GM23338 (cell line): ENCODE measurements at regions not wholly inside any gene's neighbourhood (a gene's known extent, or its start where the extent isn't known, plus 50 kb on each side); places are given as distances from the start of the nearest gene placed in this dataset.

ENCODE experiments used
- CREB1 ChIP-seq: fragments of 250-450 bp; sonication (Bioruptor Pico); IDR thresholded peaks from 2 replicates; pipeline ENCODE4 v1.5.0; 2020; ENCODE audit warnings: low read depth, mild to moderate bottlenecking, moderate library complexity
- CTCF ChIP-seq, 2 experiments: fragments of 200-600 bp in 1 of 2; sonication (generic) in 1 of 2; conservative IDR thresholded peaks; 2 replicates each; pipeline versions ENCODE4 v1.5.1 to v1.6.1; 2016 to 2017; ENCODE audit warnings: antibody characterized with exemption in 2 of 2, low read depth in 2 of 2, mild to moderate bottlenecking in 2 of 2, moderate library complexity in 1 of 2
- ETS1 ChIP-seq: IDR thresholded peaks from 2 replicates; pipeline ENCODE4 v1.6.1; 2016; ENCODE audit warnings: antibody characterized with exemption
- EZH2 ChIP-seq: fragments of 200-600 bp; sonication (generic); IDR thresholded peaks from one replicate; pipeline ENCODE4 v1.8.0; 2017; ENCODE audit warnings: antibody characterized with exemption, mild to moderate bottlenecking, low read depth; ENCODE audit not compliant: unreplicated experiment
- EZH2phosphoT487 ChIP-seq: fragments of 200-600 bp; sonication (generic); IDR thresholded peaks from one replicate; pipeline ENCODE4 v1.8.1; 2018; ENCODE audit warnings: antibody characterized with exemption; ENCODE audit not compliant: unreplicated experiment
- JUNB ChIP-seq: IDR thresholded peaks from one replicate; pipeline ENCODE4 v1.6.1; 2016; ENCODE audit warnings: antibody characterized with exemption; ENCODE audit not compliant: unreplicated experiment
- NANOG ChIP-seq: IDR thresholded peaks from 2 replicates; pipeline ENCODE4 v1.6.1; 2016; ENCODE audit warnings: antibody characterized with exemption, borderline replicate concordance
- POLR2AphosphoS5 ChIP-seq: IDR thresholded peaks from 2 replicates; pipeline ENCODE4 v1.6.1; 2016; ENCODE audit warnings: antibody characterized with exemption, low read depth
- REST ChIP-seq: IDR thresholded peaks from one replicate; pipeline ENCODE4 v1.6.1; 2018; ENCODE audit warnings: antibody characterized with exemption; ENCODE audit not compliant: unreplicated experiment
- STAT1 ChIP-seq: IDR thresholded peaks from one replicate; pipeline ENCODE4 v1.6.1; 2016; ENCODE audit warnings: antibody characterized with exemption; ENCODE audit not compliant: unreplicated experiment
- ZNF114 ChIP-seq: fragments of 250-450 bp; sonication (Bioruptor Pico); IDR thresholded peaks from 2 replicates; pipeline ENCODE4 v1.5.0; 2020; ENCODE audit warnings: mild to moderate bottlenecking, moderate library complexity

GRCh38 chrX:69430785-69431184 is 73.3 kb upstream of the NALF2 start:
- TF ChIP-seq CTCF (conservative IDR thresholded peaks at IDR 0.05; ENCODE audit: low read depth in 2 of 2) (no peak), EZH2phosphoT487 (no peak), POLR2AphosphoS5 (no peak), EZH2 (no peak), REST (no peak), STAT1 (no peak), NANOG (no peak), ZNF114 (no peak), JUNB (no peak), CREB1 (CRISPR knock-in tag) (no peak), ETS1 (no peak)
